ENCODE measurements at regions not wholly inside any gene's neighbourhood (a gene's known extent, or its start where the extent isn't known, plus 50 kb on each side); places are given as distances from the start of the nearest gene placed in this dataset.

DNA sequence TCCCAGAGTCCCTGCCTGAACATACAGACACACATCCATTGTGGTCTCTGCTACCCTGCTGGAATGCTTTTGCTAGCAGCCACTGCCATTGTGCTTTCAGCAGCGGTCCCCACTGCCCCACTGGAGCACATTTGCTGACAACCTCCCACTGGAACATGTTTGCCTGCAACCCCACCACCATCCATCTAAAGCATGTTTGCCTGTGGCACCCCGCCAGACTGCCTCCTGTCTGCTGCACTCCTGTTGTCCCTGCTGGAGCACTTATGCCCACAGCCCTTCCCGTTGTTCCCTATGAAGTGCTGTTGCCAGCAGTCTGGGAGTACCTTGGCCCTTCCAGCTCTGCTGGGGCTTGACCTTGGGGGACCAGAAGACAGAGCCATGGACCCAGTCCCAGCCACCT is 136.3 kb downstream of the ARL5B start:
- ATAC-seq: no peak
- TF ChIP-seq, protein P1, sequence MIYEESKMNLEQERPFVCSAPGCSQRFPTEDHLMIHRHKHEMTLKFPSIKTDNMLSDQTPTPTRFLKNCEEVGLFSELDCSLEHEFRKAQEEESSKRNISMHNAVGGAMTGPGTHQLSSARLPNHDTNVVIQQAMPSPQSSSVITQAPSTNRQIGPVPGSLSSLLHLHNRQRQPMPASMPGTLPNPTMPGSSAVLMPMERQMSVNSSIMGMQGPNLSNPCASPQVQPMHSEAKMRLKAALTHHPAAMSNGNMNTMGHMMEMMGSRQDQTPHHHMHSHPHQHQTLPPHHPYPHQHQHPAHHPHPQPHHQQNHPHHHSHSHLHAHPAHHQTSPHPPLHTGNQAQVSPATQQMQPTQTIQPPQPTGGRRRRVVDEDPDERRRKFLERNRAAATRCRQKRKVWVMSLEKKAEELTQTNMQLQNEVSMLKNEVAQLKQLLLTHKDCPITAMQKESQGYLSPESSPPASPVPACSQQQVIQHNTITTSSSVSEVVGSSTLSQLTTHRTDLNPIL (CRISPR knock-in tag; IDR thresholded peaks at IDR 0.05; ENCODE audit: low read depth): no peak
- TF ChIP-seq, protein P2, sequence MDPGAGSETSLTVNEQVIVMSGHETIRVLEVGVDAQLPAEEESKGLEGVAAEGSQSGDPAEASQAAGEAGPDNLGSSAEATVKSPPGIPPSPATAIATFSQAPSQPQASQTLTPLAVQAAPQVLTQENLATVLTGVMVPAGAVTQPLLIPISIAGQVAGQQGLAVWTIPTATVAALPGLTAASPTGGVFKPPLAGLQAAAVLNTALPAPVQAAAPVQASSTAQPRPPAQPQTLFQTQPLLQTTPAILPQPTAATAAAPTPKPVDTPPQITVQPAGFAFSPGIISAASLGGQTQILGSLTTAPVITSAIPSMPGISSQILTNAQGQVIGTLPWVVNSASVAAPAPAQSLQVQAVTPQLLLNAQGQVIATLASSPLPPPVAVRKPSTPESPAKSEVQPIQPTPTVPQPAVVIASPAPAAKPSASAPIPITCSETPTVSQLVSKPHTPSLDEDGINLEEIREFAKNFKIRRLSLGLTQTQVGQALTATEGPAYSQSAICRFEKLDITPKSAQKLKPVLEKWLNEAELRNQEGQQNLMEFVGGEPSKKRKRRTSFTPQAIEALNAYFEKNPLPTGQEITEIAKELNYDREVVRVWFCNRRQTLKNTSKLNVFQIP (CRISPR knock-in tag; IDR thresholded peaks at IDR 0.05; ENCODE audit: borderline replicate concordance, low read depth): no peak
- no peak for TF ChIP-seq ZFP30 (CRISPR knock-in tag; IDR thresholded peaks at IDR 0.05)
- no peak for TF ChIP-seq PPARA (CRISPR knock-in tag; IDR thresholded peaks at IDR 0.05; ENCODE audit: borderline replicate concordance)
- TF ChIP-seq CSDC2 (CRISPR knock-in tag; IDR thresholded peaks at IDR 0.05): no peak
- no peak for TF ChIP-seq ZFP3 (CRISPR knock-in tag; IDR thresholded peaks at IDR 0.05)

DNA sequence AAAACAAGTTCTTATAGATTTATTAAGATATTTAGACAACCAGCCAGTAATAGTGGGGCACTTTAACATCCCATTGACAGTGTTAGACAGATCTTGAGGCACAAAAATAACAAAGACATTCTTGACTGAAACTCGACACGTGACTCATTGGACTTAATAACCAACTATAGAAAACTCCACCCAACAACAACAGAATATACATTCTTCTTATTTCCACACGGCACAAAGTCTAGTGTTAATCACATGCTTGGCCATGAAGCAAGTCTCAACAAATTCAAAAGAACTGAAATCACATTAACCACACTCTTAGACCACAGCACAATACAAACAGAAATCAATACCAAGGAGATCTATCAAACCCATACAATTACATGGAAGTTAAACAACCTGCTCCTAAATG is 138.1 kb downstream of the ARL5B start:
- TF ChIP-seq PPARA (CRISPR knock-in tag; IDR thresholded peaks at IDR 0.05; ENCODE audit: borderline replicate concordance) (no peak), GLIS3 (CRISPR knock-in tag; IDR thresholded peaks at IDR 0.05) (no peak), ISL1 (CRISPR knock-in tag; IDR thresholded peaks at IDR 0.05) (no peak), ZNF8 (CRISPR knock-in tag; IDR thresholded peaks at IDR 0.05) (no peak)
- TF ChIP-seq, protein P3, sequence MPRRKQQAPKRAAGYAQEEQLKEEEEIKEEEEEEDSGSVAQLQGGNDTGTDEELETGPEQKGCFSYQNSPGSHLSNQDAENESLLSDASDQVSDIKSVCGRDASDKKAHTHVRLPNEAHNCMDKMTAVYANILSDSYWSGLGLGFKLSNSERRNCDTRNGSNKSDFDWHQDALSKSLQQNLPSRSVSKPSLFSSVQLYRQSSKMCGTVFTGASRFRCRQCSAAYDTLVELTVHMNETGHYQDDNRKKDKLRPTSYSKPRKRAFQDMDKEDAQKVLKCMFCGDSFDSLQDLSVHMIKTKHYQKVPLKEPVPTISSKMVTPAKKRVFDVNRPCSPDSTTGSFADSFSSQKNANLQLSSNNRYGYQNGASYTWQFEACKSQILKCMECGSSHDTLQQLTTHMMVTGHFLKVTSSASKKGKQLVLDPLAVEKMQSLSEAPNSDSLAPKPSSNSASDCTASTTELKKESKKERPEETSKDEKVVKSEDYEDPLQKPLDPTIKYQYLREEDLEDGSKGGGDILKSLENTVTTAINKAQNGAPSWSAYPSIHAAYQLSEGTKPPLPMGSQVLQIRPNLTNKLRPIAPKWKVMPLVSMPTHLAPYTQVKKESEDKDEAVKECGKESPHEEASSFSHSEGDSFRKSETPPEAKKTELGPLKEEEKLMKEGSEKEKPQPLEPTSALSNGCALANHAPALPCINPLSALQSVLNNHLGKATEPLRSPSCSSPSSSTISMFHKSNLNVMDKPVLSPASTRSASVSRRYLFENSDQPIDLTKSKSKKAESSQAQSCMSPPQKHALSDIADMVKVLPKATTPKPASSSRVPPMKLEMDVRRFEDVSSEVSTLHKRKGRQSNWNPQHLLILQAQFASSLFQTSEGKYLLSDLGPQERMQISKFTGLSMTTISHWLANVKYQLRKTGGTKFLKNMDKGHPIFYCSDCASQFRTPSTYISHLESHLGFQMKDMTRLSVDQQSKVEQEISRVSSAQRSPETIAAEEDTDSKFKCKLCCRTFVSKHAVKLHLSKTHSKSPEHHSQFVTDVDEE (CRISPR knock-in tag; IDR thresholded peaks at IDR 0.05): no peak
- TF ChIP-seq, protein P2 (CRISPR knock-in tag; IDR thresholded peaks at IDR 0.05; ENCODE audit: borderline replicate concordance, low read depth): no peak
- ATAC-seq: no peak

DNA sequence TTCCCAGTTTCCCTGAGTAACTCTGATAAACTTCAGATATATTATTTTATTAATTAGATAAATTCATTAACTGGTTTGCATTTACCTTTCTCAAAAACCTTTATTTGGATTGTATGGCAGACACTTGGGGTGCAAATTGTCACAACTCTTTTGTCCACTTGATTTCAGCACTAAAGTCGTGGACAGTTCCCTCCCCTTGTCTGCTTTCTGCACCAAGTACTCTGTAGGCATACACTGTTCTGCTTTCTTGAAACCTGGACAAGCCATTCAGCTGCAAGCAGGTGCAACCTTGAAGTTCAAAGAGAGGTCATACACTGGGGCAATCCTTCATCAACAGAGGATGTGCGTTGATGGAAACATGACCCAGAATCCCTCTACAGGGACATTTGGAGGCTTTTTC is 162.9 kb downstream of the ARL5B start:
- TF ChIP-seq PPARA (CRISPR knock-in tag; IDR thresholded peaks at IDR 0.05; ENCODE audit: borderline replicate concordance): no peak
- TF ChIP-seq ZNF8 (CRISPR knock-in tag; IDR thresholded peaks at IDR 0.05): no peak
- no peak for TF ChIP-seq ZFP30 (CRISPR knock-in tag; IDR thresholded peaks at IDR 0.05)
- no peak for TF ChIP-seq OSR1 (CRISPR knock-in tag; IDR thresholded peaks at IDR 0.05)
- TF ChIP-seq, protein P3 (CRISPR knock-in tag; IDR thresholded peaks at IDR 0.05): no peak
- no peak for TF ChIP-seq ZFP3 (CRISPR knock-in tag; IDR thresholded peaks at IDR 0.05)
- TF ChIP-seq, protein P1 (CRISPR knock-in tag; IDR thresholded peaks at IDR 0.05; ENCODE audit: low read depth): no peak
- no peak for TF ChIP-seq TCF4 (CRISPR knock-in tag; IDR thresholded peaks at IDR 0.05; ENCODE audit: borderline replicate concordance)
- no peak for TF ChIP-seq ESRRG (CRISPR knock-in tag; IDR thresholded peaks at IDR 0.05)
- TF ChIP-seq GLIS3 (CRISPR knock-in tag; IDR thresholded peaks at IDR 0.05): no peak
- TF ChIP-seq ZNF565 (CRISPR knock-in tag; conservative IDR thresholded peaks at IDR 0.05; ENCODE audit: low read depth): no peak
- TF ChIP-seq TOX (CRISPR knock-in tag; IDR thresholded peaks at IDR 0.05; ENCODE audit: borderline replicate concordance): no peak
- TF ChIP-seq, protein P2 (CRISPR knock-in tag; IDR thresholded peaks at IDR 0.05; ENCODE audit: borderline replicate concordance, low read depth): no peak
- no peak for TF ChIP-seq ZC3H10 (CRISPR knock-in tag; IDR thresholded peaks at IDR 0.05)
- ATAC-seq: no peak
